GM19467 (cell line): ENCODE measurements at regions not wholly inside any gene's neighbourhood (a gene's known extent, or its start where the extent isn't known, plus 50 kb on each side); places are given as distances from the start of the nearest gene placed in this dataset.

ENCODE experiments used
- ATAC-seq: cut with Tn5 transposase; IDR thresholded peaks from one replicate; pipeline ENCODE4 v1.9.1; 2021; ENCODE audit warnings: mild to moderate bottlenecking, moderate library complexity; ENCODE audit not compliant: unreplicated experiment

DNA sequence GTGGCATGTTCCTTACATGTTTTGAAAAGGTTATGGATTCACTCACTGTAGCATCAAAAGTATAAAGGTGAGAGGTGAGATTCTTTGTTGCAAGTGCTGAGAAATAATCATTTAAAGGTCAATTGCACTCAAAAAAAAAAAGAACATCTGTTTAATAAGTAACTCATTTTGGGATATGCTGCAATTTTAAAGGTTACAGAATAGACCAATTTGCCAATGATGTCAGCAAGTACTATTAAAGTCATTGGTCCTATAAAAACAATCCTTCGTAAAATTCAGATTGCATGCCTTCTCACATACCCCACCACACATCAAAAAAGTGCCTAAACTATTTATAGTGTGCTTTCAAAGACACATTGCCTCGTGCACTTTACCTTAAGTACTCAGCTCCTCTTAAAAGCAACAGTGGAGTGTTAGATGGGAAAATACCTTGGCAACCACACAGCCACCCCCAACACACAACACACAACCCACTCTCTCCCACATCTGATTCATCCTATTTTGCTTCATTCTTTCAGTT, 218.2 kb upstream of the ADGRL2 start:
- ATAC-seq = no peak

DNA sequence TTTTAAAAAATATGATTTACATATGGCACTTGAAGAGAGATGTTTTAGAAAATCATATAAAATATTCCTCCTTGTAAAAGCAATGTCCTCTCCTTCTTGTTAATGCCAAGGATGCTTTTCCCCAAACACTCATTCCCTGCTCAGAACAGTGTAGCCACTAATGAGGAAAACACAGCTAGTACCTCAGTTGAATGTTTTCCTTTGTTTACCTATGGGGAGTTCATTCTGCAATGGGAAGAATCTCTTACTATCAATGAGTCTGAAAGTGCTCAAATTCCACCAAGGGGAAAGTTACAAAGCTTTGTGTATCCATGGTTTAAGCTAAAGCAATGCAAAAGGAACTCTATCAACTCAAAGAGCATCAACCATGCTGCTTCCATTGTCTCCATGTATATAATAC, 221.9 kb upstream of the ADGRL2 start:
- ATAC-seq = no peak

DNA sequence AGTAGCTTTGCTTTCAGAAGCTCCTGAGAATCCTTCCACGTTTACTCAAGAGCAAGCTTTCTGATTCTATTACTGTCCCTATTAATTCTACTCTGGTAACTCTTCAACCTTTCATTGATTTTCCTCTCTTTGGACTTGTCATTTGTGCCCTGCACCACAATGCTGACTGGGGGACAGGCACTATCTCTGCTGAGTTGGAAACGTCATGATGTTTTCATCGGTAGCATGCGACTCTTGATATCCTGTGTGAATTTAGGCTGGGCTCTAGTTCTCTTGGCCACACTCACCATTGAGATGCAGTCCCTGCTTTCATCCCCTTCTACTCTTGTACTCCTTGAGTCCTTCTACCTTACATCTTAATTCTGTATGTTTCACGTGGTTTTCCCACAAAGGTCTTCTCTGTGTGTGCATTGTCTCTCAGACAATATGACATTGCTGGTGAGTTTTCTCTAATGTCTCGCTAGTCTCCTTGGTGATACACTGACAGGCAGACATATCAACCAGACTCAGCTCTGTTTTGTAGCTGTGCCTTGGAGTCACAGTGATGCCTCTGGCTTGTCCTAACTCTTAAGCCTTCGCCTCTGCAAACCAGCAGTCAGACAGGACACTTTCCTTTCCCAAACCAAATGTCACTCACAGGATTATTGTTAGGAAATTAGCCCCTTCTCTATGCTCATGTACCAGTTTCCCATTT, 223.6 kb upstream of the ADGRL2 start:
- ATAC-seq = no peak

DNA sequence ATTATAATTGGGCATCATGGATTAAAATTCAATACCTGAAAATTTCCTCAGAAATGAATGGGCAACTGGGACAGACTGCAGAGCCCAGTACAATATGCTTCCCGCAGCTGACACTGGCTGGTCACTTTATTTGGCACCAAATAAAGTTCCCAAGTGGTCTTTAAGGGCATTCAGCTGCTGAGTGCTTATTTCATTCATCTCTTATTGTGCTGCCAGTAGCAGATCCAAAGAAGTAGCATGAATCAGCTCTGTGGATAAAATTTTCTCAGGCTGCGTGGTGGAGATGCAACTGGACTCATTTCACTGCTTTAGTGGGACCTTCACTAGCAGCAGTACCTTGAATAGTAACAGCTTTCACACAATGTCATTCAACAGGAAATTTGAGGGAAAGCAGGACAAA, 226.3 kb upstream of the ADGRL2 start:
- ATAC-seq = no peak

DNA sequence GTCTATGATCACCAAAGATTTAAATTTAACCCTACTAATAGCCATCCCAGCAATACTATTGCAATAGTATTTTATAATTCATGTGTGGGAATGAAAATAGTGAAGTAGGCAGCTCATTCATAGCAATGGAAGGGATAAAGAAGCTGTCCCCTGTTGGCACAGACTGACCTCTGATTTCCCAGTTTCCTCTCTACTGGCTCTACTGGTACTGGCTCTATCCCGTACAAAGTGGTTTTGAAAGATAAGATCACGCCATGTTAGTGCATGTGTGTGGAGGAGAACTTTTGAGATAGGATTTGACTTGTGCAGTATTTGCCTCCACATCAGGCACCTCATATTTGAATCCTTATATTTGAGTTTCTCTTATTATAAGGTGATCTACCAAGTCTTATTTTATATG, 227.3 kb upstream of the ADGRL2 start:
- no peak for ATAC-seq

DNA sequence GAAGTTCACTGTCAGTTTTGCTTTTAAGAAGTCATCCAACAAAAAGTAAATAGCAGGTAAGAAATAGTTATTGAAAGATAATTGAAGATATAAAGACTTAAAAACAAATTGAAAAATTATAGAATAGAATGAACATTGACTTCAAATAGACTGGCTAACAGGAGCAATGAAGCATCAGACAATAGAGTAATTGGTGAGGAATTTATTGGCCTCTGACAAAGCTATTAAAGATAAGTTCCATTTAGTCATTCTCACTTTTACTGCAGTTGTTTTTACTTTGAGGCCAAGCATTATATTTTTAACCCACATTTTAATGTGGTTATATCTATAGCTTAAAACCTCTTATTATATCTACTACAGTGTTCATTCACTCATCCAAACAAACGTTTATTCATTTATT, 228.8 kb upstream of the ADGRL2 start:
- no peak for ATAC-seq

DNA sequence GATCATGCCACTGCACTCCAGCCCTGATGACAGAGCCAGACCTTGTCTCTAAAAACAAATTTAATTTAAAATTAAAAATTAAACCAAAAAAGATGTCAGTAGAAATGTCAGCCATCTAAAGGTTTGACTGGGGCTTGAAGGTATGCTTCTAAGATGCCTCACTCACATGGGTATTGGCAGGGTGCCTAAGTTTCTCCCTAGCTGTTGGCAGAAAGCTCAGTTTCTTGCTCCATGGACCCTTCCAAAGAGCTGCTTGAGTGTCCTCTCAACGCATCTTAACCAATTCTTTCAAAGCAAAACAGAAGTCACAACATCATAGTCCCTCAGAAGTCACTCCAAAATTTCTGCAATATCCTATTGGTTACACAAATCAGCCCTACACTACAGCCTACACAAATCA, 231.0 kb upstream of the ADGRL2 start:
- ATAC-seq = no peak

DNA sequence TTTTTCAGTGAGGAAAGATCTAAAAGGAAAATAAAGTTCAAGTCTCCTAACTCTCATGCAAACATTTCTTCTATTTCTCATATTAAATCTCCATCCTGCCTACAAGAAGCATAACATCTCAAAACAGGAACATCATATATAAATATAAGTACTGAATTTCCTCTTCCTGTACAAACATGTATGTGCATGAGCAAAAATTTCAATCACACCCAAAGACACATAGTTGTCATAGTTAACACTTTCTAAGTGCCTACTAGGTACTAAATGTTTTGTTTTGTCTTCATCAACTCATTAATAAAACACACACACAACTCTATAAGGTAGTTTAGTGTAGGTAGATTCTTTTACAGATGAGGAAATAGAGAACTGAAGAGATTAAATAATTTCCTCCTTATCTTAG, 237.1 kb upstream of the ADGRL2 start:
- ATAC-seq = no peak

DNA sequence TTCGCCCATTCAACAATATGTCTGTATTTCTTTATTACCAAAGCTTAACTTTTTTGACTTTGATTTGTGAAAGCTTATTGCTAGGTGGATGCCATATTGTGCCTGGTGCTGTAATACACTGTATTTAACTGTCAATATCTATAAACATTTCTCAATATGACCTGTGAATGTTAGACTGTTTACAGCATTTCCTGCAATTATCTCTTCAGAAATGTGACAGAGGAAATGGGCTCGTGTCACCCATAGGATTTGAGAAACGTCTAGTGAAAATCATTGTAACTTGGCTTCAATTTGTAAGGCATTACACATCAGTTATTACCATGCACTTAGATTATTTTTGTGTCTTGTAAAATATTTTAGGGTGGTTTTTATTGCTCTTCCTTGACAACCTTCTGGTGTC, 237.8 kb upstream of the ADGRL2 start:
- ATAC-seq = no peak

DNA sequence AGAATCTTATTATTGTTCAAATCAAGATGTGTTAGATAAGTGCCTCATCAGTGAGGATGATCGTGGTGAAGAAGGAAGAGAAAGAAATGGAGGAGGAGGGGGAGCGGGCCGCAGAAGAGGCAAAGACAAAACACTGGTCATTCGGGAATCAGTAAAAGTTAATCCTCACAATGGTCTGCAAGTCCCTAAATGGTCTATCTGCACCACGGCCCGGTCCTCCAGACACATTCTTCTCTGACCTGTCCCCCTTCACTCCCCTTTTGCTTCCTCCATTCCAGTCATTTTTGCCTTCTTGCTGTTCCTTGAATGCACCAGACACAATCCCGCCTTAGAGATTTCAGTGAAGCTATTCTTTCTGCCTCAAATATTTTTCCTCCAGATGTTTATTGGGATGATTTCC, 240.1 kb upstream of the ADGRL2 start:
- ATAC-seq = no peak

DNA sequence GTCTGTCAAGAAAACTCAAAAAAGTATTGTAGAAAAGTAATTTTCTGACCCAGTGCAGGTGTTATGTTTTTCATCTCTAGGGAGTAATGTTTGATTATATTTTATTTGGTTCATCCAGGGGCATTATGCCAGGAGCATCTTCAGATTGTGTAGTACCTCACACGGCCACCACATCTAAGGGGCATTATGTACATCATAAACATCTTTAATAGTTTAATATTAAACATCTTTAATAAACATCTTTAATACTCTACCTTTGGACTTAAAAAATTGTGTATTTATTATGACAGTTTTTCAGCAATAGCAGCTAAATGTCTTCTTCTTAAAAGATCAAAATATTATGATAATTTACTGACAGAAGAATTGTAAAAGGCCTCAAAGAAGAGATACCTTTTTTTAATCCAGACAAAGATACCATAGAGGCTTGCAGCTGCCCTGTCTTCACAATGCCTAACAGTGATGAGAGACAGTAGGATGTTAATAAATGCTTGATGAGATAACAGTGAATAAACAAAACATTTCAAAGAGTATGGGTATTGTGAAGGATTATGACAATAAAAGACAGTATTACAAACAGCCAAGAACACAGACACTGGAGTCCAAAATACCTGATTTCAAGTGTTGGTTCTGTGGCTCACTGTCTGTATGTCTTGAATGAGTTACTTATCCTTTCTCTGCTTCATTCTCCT, 240.9 kb upstream of the ADGRL2 start:
- ATAC-seq = no peak

DNA sequence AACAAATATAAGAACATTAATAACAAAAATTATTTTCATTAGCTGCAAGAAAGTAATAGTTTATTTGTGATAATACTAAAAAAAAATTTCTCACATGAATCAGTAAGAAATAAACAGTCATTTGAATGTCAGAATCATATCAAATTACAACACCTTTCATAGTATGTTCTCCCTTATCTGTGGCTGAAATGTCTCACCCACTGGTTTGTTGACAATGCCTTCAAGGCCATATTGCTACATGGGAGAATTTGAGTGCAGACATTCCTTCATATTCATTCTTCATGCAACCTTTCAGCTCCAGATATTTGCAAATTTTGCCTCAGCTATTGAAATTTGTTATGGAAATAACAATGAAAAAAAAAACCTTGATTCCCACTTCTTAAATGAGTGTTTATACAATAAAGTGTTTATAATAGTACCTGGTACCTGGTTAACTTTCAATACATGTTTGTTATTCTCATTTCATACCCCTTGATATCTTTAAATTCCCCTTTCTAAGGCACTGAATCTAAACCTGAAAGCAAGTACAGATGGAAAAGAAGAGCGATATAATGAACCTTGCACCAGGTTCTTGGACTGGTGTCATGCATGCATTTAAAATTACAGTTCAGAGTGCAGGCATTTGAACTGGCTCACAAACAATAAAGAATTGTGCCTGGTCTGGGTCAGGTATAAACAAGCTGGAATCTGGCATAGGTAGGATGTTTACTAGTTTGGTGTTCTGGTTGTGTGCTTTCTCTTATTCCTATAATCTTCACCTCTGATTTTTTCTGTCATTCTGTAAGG, 242.2 kb upstream of the ADGRL2 start:
- ATAC-seq = no peak

DNA sequence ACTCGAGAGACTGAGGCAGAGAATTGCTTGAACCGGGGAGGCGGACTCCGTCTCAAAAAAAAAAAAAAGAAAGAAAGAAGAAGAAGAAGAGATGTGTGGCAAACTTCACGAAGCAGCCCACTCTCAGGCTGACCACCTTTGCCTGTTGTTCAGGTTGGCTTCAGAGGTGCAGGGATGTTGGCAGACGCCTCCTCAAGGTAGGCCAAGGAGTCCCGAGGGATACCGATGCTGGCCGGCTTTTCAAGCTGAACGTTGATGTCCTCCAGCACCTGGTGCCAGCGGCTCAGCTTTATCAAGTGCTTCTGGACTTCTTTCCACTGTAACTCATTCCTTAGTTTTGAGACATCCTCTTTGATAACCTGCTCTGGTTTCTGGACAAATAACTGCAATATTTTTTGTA, 243.8 kb upstream of the ADGRL2 start:
- no peak for ATAC-seq

DNA sequence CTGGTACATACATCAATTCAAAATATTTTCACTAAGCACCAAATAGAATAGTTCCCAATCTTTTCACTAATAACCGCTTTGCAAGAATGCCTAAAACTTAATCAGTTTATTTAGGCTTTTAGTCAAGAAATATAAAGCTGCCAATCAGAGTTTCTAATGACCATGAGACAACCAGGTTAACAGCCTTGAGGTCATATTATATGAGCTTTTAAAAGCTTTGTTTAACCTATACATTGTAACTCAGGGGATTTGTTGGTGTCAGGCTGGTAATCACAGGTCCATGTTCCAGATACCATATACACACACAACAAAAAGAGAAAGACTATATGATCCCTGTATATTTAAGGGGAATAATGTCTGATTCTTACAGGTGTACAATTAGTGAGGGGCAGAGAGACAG, 246.2 kb upstream of the ADGRL2 start:
- ATAC-seq = no peak

DNA sequence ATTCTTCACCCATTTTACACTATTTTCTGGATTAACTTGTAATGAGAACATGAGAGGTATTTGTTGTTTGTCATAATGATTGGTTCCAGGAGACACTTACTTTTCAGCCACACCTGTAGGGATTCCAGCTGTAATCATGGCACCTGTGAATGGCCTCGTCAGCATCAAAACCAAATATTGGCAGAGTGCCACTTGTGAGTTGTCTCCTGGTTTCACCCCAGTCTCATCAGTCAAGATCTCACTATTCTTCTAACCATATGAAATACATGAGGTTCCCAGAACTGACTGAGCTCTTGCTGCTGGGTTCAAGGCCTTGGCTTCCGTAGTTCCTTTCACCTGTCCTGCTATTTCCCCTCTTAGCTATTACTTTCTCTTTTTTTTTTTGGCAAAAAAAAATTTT, 246.6 kb upstream of the ADGRL2 start:
- ATAC-seq = no peak

DNA sequence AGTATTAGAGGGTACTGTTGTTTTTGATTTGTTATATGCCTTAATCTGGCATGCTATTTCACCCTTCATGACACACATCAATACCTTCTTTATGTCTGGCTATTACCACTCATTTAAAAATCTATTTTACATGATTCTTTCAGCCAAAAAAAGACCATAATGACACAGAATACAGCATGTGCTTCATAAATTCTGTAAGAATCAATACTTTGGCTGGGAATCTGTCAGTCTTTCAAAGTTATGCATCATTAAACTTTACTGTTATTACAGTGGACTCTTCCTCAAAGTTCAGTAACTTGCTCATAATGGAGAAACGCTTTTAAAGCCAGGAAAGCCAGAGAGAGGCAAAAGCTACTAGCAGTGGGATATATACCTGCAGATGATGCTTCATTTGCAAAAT, 247.2 kb upstream of the ADGRL2 start:
- ATAC-seq = no peak

DNA sequence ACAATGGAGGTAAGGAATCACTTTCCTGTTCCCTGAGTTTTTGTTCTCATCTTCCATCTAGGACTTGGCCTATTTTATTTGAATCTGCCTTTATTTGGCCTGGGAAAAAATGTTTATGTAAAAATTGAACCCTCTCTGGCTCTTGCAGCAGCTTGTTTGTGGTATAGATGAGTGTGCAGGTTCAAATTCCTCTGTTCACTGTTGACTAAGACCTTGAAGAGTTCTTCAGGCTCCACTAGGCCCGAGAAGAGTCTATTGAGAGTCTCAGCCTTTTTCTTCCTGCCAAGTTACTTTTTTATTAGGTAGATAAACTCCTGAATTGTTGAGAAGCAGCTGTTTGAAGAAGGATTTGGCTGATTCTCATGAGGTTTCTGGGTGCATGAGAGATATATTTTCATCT, 248.8 kb upstream of the ADGRL2 start:
- no peak for ATAC-seq

DNA sequence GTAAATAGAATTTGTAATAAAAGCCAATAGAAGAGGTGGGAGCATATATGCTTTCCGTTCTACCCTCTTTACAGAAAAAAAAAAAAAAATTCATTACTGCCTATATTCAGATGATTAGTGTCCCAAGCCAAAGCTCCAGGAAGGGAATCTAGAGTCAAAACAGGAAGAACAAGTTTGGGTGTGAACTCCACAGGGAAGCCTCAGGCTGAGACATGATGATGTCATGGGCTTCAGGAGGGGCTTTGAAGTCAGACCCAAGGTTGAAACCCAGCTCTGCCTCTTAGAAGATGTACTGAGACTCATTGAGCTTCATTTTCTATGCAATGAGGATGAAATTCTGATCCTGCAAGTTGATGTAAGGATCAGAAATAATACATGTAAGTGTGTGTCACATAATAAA, 250.0 kb upstream of the ADGRL2 start:
- ATAC-seq = no peak

DNA sequence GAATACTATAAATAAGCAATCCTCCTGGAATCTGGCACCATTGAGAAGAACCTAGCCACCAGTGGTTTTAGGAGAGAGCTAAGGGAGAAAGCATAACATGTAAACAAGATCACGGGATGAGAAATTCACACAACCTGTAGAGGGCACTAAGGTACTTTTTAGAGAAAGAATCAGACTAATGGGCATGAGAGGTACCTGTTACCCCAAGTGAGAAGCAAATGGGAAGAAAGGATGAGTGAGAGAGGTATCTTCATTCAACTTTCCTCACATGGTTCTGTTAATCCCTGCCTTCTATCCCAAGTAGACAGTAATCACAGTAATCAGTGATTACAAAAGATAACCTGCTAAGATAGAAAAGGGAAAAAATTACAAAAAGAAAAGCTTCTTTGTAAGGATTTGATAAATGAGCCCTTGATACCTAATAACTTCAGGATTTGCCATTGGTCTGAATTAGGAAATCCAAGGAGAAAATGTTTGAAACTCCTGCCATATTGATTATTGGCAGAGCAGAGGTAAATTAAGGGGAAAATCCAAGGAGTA, 251.1 kb upstream of the ADGRL2 start:
- ATAC-seq = peak; percentile 49

DNA sequence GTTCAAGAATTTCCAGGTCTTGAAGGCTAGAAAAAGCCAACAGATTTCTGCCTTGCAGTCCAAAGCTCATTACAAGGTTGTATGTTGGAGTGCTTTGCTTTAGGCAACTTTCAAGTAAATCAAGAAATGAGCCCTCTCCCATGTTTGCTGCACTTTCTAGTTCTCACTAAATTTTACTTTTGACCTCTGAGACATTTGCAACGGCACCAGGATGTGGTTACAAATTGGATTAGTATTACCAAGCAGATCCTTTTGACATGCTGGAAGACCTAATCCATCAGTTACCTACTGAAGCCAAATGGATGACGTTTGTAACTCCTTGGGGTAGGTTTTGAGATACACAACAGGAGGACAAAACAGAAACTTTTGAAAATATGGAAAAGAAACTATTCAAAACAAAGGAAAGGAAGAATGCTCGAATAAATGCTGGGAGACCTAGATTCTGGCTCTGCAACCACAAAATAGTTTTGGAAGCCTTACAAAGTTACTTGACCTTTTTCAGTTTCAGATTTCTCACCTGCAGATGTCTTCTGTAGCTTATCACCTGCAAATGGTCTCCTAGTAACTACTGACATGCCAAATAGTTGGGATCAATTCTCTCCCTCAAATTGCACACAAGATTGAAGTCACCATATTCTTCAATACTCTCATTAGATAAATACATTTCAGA, 251.7 kb upstream of the ADGRL2 start:
- peak; percentile 44 for ATAC-seq

DNA sequence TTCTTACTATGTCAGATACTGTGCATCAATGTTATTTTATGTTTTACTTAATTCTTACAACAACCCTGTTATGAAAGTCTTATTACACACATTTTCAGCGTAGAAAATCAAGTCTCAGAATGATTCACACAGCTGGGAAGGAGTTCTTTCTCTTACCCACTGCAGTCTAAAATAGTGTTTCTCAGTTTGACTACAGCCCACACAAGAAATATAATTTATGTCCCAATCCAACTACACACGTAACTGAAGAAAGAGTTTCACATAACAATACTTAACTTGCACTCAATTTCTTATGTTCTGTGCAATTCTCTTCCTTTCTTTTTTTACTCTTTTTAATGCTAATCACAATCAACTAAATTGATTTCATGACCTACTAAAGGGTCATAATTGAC, 252.8 kb upstream of the ADGRL2 start:
- ATAC-seq = no peak
